Upper lobe of left lung (tissue), 4 donors: ENCODE measurements at regions not wholly inside any gene's neighbourhood (a gene's known extent, or its start where the extent isn't known, plus 50 kb on each side); places are given as distances from the start of the nearest gene placed in this dataset.

ENCODE experiments used
- CTCF ChIP-seq, 6 experiments: fragments of 450-650 bp in 4 of 6; fragments of 200-600 bp in 2 of 6; sonication (generic) in 2 of 6; IDR thresholded peaks; one replicate each; pipeline ENCODE4 v1.5.1; 2016 to 2019; ENCODE audit warnings: antibody characterized with exemption in 6 of 6
- EP300 ChIP-seq, 4 donors: sonication (generic); formaldehyde crosslinking; IDR thresholded peaks; one replicate each; pipeline ENCODE4 v1.5.1; 2017; ENCODE audit warnings: antibody characterized with exemption in 4 of 4, control low read depth in 2 of 4
- POLR2A ChIP-seq, 4 donors: fragments of 450-650 bp; IDR thresholded peaks; one replicate each; pipeline ENCODE4 v1.5.1; 2016 to 2017; ENCODE audit warnings: antibody characterized with exemption in 4 of 4, mild to moderate bottlenecking in 2 of 4

- TF ChIP-seq CTCF (IDR thresholded peaks at IDR 0.05): no peak
- no peak for TF ChIP-seq POLR2A (IDR thresholded peaks at IDR 0.05)
- no peak for TF ChIP-seq EP300 (IDR thresholded peaks at IDR 0.05)
Measured at GRCh38 chr20:48414786-48415185, 413.0 kb downstream of the PREX1 start.
